ENCODE measurements at regions not wholly inside any gene's neighbourhood (a gene's known extent, or its start where the extent isn't known, plus 50 kb on each side); places are given as distances from the start of the nearest gene placed in this dataset.

GRCh38 chrX:55919367-55920221, 202.0 kb downstream of the RRAGB start:
- H4K20me1 ChIP-seq (replicated peaks; ENCODE audit: control insufficient read depth, extremely low read depth, insufficient read depth, low read length) = no peaks in the 10 kb centered on the region
- H3K9me3 ChIP-seq (replicated peaks; ENCODE audit: control insufficient read depth, insufficient read depth, low read length) = no peaks in the 10 kb centered on the region
- H2AFZ ChIP-seq (ENCODE audit: low read depth, low read length) = no peak overlapping the region
- DNase-seq (ENCODE audit: low read depth, low spot score) (no peak), FAIRE-seq (no peak)
- H3K4me3 ChIP-seq (replicated peaks in 1 of 3; ENCODE audit: insufficient read depth in 1 of 3, low read depth in 1 of 3, low read length in 3 of 3) = no peak overlapping the region
- no peaks in the 10 kb centered on the region for H3K27me3 ChIP-seq (ENCODE audit: control insufficient read depth in 2 of 2, insufficient read depth in 2 of 2, low read length in 2 of 2)
- dilution Hi-C loops (cut with MboI; ENCODE audit: extremely low pct_ligation_motif_present, low sequenced_read_pairs) (no loop called here), intact Hi-C loops (cut with micrococcal nuclease) (no loop called here)
- no peaks in the 10 kb centered on the region for H3K36me3 ChIP-seq (ENCODE audit: control insufficient read depth in 2 of 2, extremely low read depth in 1 of 2, insufficient read depth in 2 of 2, low read length in 2 of 2)
- BruUV-seq (replicated peaks) = no TSS peak
- H3K4me2 ChIP-seq (ENCODE audit: insufficient read depth, low read length) = no peak overlapping the region
- CTCF ChIA-PET = no interaction called here
- no peaks in the 10 kb centered on the region for H3K9me1 ChIP-seq (replicated peaks; ENCODE audit: control insufficient read depth, extremely low read depth, insufficient read depth, low read length)
- no peak overlapping the region for H3K27ac ChIP-seq (ENCODE audit: insufficient read depth, low read depth, low read length)
- H3K4me1 ChIP-seq (ENCODE audit: control insufficient read depth, extremely low read depth, insufficient read depth, low read length) = no peaks in the 10 kb centered on the region
- no peaks in the 10 kb centered on the region for H3K79me2 ChIP-seq (ENCODE audit: control insufficient read depth, insufficient read depth, low read length)
- no peak overlapping the region for H3K9ac ChIP-seq (replicated peaks; ENCODE audit: extremely low read depth, insufficient read depth, low read length)
- TF ChIP-seq GATA2 (IDR thresholded peaks at IDR 0.05; ENCODE audit: insufficient read depth, insufficient read length, low read depth, low read length) = no peak
- no peak for TF ChIP-seq MYC (IDR thresholded peaks at IDR 0.05; ENCODE audit: low read depth, low read length)
- no peak for TF ChIP-seq POLR2A (IDR thresholded peaks at IDR 0.05; ENCODE audit: low read depth, low read length)
- TF ChIP-seq EZH2 (IDR thresholded peaks at IDR 0.05; ENCODE audit: borderline replicate concordance, low read depth, low read length, severe bottlenecking) = no peak
- TF ChIP-seq FOS (IDR thresholded peaks at IDR 0.05; ENCODE audit: borderline replicate concordance, insufficient read depth, low read length) = no peak
- TF ChIP-seq MAX (IDR thresholded peaks at IDR 0.05; ENCODE audit: insufficient read depth, insufficient read length) = no peak
- TF ChIP-seq JUN (IDR thresholded peaks at IDR 0.05; ENCODE audit: borderline replicate concordance, insufficient read depth, insufficient read length, low read depth) = no peak
- TF ChIP-seq POLR2AphosphoS5 (IDR thresholded peaks at IDR 0.05; ENCODE audit: insufficient read depth, low read depth, low read length) = no peak
- no peak for TF ChIP-seq CTCF (IDR thresholded peaks at IDR 0.05; ENCODE audit: extremely low read depth in 1 of 2, insufficient read depth in 1 of 2, low read depth in 1 of 2, low read length in 2 of 2)
- POLR2A ChIA-PET = no interaction called here
